Ovary (tissue), 1 donor: ENCODE measurements at regions not wholly inside any gene's neighbourhood (a gene's known extent, or its start where the extent isn't known, plus 50 kb on each side); places are given as distances from the start of the nearest gene placed in this dataset.
"Not testable (repeated sequence)": the region's sequence is repeated elsewhere in the genome, so short reads cannot be mapped to it uniquely, and the experiment has no call there.

Source experiments
- EP300 ChIP-seq: sonication (generic); formaldehyde crosslinking; IDR thresholded peaks from one replicate; pipeline ENCODE4 v1.6.1; 2017; ENCODE audit warnings: antibody characterized with exemption
- POLR2A ChIP-seq: fragments of 450-650 bp; IDR thresholded peaks from one replicate; pipeline ENCODE4 v1.6.1; 2017; ENCODE audit warnings: antibody characterized with exemption, mild to moderate bottlenecking, moderate library complexity

- not testable (repeated sequence) for TF ChIP-seq EP300, POLR2A
These were observed 2149.6 kb upstream of the DEFB115 start for GRCh38 chr20:29107884-29108283.
